SK-N-SH treated with all-trans-retinoic acid at 6 μM for 48 hours (cell line): ENCODE measurements at regions not wholly inside any gene's neighbourhood (a gene's known extent, or its start where the extent isn't known, plus 50 kb on each side); places are given as distances from the start of the nearest gene placed in this dataset.

Source experiments
- ATAC-seq: fragments of 200-7000 bp; cut with Tn5 transposase; 3 replicates; pipeline ENCODE4 v1.9.1; 2020; ENCODE audit warnings: mild to moderate bottlenecking, moderate library complexity
- ARNTL ChIP-seq: fragments of 450-650 bp; formaldehyde crosslinking; IDR thresholded peaks from 2 replicates; pipeline ENCODE4 v1.5.0; 2020; ENCODE audit warnings: low read depth, mild to moderate bottlenecking, moderate library complexity, borderline replicate concordance
- BACH2 ChIP-seq: fragments of 250-450 bp; sonication (Bioruptor Pico); IDR thresholded peaks from 2 replicates; pipeline ENCODE4 v1.9.0; 2021; ENCODE audit warnings: mild to moderate bottlenecking, borderline replicate concordance
- CSDC2 ChIP-seq: fragments of 250-450 bp; sonication (Bioruptor Pico); IDR thresholded peaks from 2 replicates; pipeline ENCODE4 v1.5.0; 2020; ENCODE audit warnings: mild to moderate bottlenecking, moderate library complexity
- ESRRG ChIP-seq: fragments of 250-450 bp; sonication (Bioruptor Pico); IDR thresholded peaks from 2 replicates; pipeline ENCODE4 v1.6.1; 2021; ENCODE audit warnings: mild to moderate bottlenecking
- GLIS3 ChIP-seq: fragments of 250-450 bp; sonication (Bioruptor Pico); IDR thresholded peaks from 2 replicates; pipeline ENCODE4 v1.5.0; 2020; ENCODE audit warnings: mild to moderate bottlenecking, moderate library complexity
- ISL1 ChIP-seq: fragments of 250-450 bp; sonication (Bioruptor Pico); IDR thresholded peaks from 2 replicates; pipeline ENCODE4 v2.1.2; 2022; ENCODE audit warnings: mild to moderate bottlenecking, moderate library complexity
- OSR1 ChIP-seq: fragments of 250-450 bp; sonication (Bioruptor Pico); IDR thresholded peaks from 2 replicates; pipeline ENCODE4 v1.8.0; 2022; ENCODE audit warnings: moderate library complexity, mild to moderate bottlenecking, inconsistent platforms
- PPARA ChIP-seq: fragments of 250-450 bp; sonication (Bioruptor Pico); IDR thresholded peaks from 2 replicates; pipeline ENCODE4 v1.5.0; 2020; ENCODE audit warnings: mild to moderate bottlenecking, borderline replicate concordance
- RARB ChIP-seq: fragments of 250-450 bp; sonication (Bioruptor Pico); IDR thresholded peaks from 2 replicates; pipeline ENCODE4 v1.8.0; 2021; ENCODE audit warnings: mild to moderate bottlenecking, moderate library complexity
- SNAI2 ChIP-seq: fragments of 250-450 bp; sonication (Bioruptor Pico); IDR thresholded peaks from 2 replicates; pipeline ENCODE4 v1.5.0; 2020; ENCODE audit warnings: mild to moderate bottlenecking, moderate library complexity
- TCF4 ChIP-seq: fragments of 250-450 bp; sonication (Bioruptor Pico); IDR thresholded peaks from 2 replicates; pipeline ENCODE4 v1.8.0; 2021; ENCODE audit warnings: mild to moderate bottlenecking, moderate library complexity, borderline replicate concordance
- TOX ChIP-seq: fragments of 250-450 bp; sonication (Bioruptor Pico); IDR thresholded peaks from 2 replicates; pipeline ENCODE4 v1.8.0; 2021; ENCODE audit warnings: mild to moderate bottlenecking, moderate library complexity, borderline replicate concordance
- ZC3H10 ChIP-seq: fragments of 250-450 bp; sonication (Bioruptor Pico); IDR thresholded peaks from 2 replicates; pipeline ENCODE4 v1.5.1; 2021; ENCODE audit warnings: mild to moderate bottlenecking, moderate library complexity
- ZFP3 ChIP-seq: fragments of 250-450 bp; sonication (Bioruptor Pico); IDR thresholded peaks from 2 replicates; pipeline ENCODE4 v1.5.0; 2020; ENCODE audit warnings: mild to moderate bottlenecking, moderate library complexity
- ZFP30 ChIP-seq: fragments of 450-650 bp; formaldehyde crosslinking; IDR thresholded peaks from 2 replicates; pipeline ENCODE4 v1.5.0; 2022; ENCODE audit warnings: mild to moderate bottlenecking, moderate library complexity
- ZNF565 ChIP-seq: fragments of 450-650 bp; formaldehyde crosslinking; conservative IDR thresholded peaks from 2 replicates; pipeline ENCODE4 v1.5.0; 2020; ENCODE audit warnings: low read depth, mild to moderate bottlenecking, moderate library complexity
- ZNF70 ChIP-seq: fragments of 450-650 bp; formaldehyde crosslinking; IDR thresholded peaks from 2 replicates; pipeline ENCODE4 v1.5.0; 2020; ENCODE audit warnings: mild to moderate bottlenecking, moderate library complexity
- ZNF8 ChIP-seq: fragments of 450-650 bp; formaldehyde crosslinking; IDR thresholded peaks from 2 replicates; pipeline ENCODE4 v1.5.0; 2020; ENCODE audit warnings: mild to moderate bottlenecking, moderate library complexity
- TF ChIP-seq, protein P1 (sequence below): fragments of 250-450 bp; sonication (Bioruptor Pico); IDR thresholded peaks from 2 replicates; pipeline ENCODE4 v1.5.1; 2021; ENCODE audit warnings: mild to moderate bottlenecking, moderate library complexity
- TF ChIP-seq, protein P2 (sequence below): fragments of 250-450 bp; sonication (Bioruptor Pico); IDR thresholded peaks from 2 replicates; pipeline ENCODE4 v1.8.0; 2020; ENCODE audit warnings: mild to moderate bottlenecking, moderate library complexity, borderline replicate concordance
- TF ChIP-seq, protein P3 (sequence below): fragments of 250-450 bp; sonication (Bioruptor Pico); IDR thresholded peaks from 2 replicates; pipeline ENCODE4 v1.5.1; 2020; ENCODE audit warnings: low read depth, mild to moderate bottlenecking, moderate library complexity
- TF ChIP-seq, protein P4 (sequence below): fragments of 250-450 bp; sonication (Bioruptor Pico); IDR thresholded peaks from 2 replicates; pipeline ENCODE4 v1.8.0; 2021; ENCODE audit warnings: low read depth, mild to moderate bottlenecking, moderate library complexity, borderline replicate concordance

DNA sequence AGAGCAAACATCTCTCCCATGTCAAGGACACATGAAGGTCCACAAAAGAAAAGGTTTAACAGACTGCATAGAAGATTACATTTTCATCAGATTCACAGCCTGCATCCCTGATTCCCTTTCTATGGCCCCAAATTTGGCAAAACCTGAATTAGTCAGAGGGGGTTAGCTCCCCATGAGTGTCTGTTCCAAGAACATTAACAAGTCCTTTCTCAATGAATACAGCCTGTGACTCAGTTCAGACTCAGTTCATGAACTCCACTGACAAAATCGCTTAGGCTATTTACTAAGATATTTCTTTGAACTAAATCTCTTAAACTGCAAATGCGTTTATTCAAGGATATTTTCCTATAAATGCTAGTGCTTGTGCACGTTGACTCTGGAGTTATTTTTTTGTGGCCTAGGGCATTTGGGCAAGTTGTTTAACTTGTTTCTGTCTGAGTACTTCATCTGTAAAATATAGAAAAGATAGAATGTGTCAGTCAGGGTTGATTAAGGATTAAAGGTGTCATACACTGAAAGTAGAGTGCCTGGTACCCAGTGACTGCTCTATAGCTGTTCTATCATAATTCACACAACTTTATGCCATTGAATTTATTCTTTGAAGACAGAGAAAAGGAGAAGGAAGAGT lies 422.6 kb downstream of the HTR1B start (continued):
- TF ChIP-seq, protein P1, sequence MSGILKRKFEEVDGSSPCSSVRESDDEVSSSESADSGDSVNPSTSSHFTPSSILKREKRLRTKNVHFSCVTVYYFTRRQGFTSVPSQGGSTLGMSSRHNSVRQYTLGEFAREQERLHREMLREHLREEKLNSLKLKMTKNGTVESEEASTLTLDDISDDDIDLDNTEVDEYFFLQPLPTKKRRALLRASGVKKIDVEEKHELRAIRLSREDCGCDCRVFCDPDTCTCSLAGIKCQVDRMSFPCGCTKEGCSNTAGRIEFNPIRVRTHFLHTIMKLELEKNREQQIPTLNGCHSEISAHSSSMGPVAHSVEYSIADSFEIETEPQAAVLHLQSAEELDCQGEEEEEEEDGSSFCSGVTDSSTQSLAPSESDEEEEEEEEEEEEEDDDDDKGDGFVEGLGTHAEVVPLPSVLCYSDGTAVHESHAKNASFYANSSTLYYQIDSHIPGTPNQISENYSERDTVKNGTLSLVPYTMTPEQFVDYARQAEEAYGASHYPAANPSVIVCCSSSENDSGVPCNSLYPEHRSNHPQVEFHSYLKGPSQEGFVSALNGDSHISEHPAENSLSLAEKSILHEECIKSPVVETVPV (CRISPR knock-in tag) = no peak

DNA sequence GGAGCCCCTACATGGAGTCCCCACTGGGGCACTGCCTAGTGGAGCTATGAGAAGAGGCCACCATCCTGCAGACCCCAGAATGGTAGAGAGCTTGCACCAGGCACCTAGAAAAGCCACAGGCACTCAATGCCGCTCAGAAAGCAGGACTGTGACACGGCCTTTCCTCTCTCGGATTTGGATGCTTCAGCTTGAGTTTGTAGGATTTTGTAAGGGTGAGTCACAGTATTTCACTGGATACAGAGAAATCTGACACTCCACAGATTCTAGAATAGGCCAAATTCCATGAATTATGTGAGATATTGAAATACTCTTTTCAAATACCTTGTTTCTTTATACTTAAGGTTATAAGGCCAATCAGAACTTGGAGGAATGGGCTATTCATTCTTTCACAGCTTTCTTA lies 424.5 kb downstream of the HTR1B start:
- ATAC-seq = peak; percentile 85
- TF ChIP-seq SNAI2 (CRISPR knock-in tag) (no peak), PPARA (CRISPR knock-in tag) (no peak), ZNF70 (CRISPR knock-in tag) (no peak), GLIS3 (CRISPR knock-in tag) (no peak), ESRRG (CRISPR knock-in tag) (no peak), ZNF8 (no peak), CSDC2 (no peak), RARB (no peak), ZFP30 (CRISPR knock-in tag) (no peak), TOX (CRISPR knock-in tag) (no peak), OSR1 (no peak)
- TF ChIP-seq, protein P2, sequence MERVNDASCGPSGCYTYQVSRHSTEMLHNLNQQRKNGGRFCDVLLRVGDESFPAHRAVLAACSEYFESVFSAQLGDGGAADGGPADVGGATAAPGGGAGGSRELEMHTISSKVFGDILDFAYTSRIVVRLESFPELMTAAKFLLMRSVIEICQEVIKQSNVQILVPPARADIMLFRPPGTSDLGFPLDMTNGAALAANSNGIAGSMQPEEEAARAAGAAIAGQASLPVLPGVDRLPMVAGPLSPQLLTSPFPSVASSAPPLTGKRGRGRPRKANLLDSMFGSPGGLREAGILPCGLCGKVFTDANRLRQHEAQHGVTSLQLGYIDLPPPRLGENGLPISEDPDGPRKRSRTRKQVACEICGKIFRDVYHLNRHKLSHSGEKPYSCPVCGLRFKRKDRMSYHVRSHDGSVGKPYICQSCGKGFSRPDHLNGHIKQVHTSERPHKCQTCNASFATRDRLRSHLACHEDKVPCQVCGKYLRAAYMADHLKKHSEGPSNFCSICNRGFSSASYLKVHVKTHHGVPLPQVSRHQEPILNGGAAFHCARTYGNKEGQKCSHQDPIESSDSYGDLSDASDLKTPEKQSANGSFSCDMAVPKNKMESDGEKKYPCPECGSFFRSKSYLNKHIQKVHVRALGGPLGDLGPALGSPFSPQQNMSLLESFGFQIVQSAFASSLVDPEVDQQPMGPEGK = no peak
- TF ChIP-seq, protein P3, sequence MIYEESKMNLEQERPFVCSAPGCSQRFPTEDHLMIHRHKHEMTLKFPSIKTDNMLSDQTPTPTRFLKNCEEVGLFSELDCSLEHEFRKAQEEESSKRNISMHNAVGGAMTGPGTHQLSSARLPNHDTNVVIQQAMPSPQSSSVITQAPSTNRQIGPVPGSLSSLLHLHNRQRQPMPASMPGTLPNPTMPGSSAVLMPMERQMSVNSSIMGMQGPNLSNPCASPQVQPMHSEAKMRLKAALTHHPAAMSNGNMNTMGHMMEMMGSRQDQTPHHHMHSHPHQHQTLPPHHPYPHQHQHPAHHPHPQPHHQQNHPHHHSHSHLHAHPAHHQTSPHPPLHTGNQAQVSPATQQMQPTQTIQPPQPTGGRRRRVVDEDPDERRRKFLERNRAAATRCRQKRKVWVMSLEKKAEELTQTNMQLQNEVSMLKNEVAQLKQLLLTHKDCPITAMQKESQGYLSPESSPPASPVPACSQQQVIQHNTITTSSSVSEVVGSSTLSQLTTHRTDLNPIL = no peak
- TF ChIP-seq, protein P1 (CRISPR knock-in tag) = no peak
- TF ChIP-seq, protein P4, sequence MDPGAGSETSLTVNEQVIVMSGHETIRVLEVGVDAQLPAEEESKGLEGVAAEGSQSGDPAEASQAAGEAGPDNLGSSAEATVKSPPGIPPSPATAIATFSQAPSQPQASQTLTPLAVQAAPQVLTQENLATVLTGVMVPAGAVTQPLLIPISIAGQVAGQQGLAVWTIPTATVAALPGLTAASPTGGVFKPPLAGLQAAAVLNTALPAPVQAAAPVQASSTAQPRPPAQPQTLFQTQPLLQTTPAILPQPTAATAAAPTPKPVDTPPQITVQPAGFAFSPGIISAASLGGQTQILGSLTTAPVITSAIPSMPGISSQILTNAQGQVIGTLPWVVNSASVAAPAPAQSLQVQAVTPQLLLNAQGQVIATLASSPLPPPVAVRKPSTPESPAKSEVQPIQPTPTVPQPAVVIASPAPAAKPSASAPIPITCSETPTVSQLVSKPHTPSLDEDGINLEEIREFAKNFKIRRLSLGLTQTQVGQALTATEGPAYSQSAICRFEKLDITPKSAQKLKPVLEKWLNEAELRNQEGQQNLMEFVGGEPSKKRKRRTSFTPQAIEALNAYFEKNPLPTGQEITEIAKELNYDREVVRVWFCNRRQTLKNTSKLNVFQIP (CRISPR knock-in tag) = no peak
- TF ChIP-seq, all 23 proteins: peak for 0

DNA sequence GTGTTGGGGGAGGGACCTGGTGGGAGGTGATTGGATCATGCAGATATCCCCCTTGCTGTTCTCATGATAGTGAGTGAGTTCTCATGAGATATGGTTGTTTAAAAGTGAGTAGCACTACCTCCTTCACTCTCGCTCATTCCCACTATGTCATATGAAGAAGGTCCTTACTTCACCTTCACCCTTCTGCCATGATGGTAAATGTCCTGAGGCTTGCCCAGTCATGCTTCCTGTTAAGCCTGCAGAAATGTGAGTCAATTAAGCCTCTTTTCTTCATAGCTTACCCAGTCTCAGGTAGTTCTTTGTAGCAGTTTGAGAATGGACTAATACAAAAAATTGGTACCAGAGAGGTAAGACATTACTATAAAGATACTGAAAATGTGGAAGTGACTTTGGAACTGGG lies 425.9 kb downstream of the HTR1B start:
- ATAC-seq = no peak
- TF ChIP-seq ZNF565 (CRISPR knock-in tag) (no peak), ZC3H10 (no peak), RARB (no peak), ISL1 (no peak), ARNTL (CRISPR knock-in tag) (no peak), TCF4 (no peak), ZFP30 (CRISPR knock-in tag) (no peak), OSR1 (no peak), ESRRG (CRISPR knock-in tag) (no peak), BACH2 (CRISPR knock-in tag) (no peak), SNAI2 (CRISPR knock-in tag) (no peak), ZFP3 (CRISPR knock-in tag) (no peak), GLIS3 (CRISPR knock-in tag) (no peak), ZNF8 (no peak)
- TF ChIP-seq, protein P1 (CRISPR knock-in tag) = no peak
- TF ChIP-seq, protein P2 = no peak
- TF ChIP-seq, protein P4 (CRISPR knock-in tag) = no peak
- TF ChIP-seq, protein P3 = no peak
